Esophagus muscularis mucosa (tissue), 4 donors: ENCODE measurements at regions not wholly inside any gene's neighbourhood (a gene's known extent, or its start where the extent isn't known, plus 50 kb on each side); places are given as distances from the start of the nearest gene placed in this dataset.
"Not testable (repeated sequence)": the region's sequence is repeated elsewhere in the genome, so short reads cannot be mapped to it uniquely, and the experiment has no call there.

Experiments
- DNase-seq: peaks from one replicate; pipeline ENCODE4 v3.0.0-alpha.2; 2017; ENCODE audit errors: extremely low spot score
- H3K27ac ChIP-seq, 4 donors: fragments of 200-600 bp; sonication (generic); replicated peaks in 1 of 4; 1 replicate in 3 of 4; 2 replicates in 1 of 4; pipeline ENCODE4 v1.5.1; 2016 to 2019; ENCODE audit warnings: mild to moderate bottlenecking in 1 of 4
- H3K27me3 ChIP-seq, 4 donors: fragments of 200-600 bp; sonication (generic); one replicate each; pipeline versions ENCODE4 v1.5.1 to v1.6.0; 2016 to 2019
- H3K36me3 ChIP-seq, 4 donors: fragments of 200-600 bp; sonication (generic); one replicate each; pipeline ENCODE4 v1.5.1; 2016 to 2019
- H3K4me1 ChIP-seq, 4 donors: fragments of 200-600 bp; sonication (generic); one replicate each; pipeline ENCODE4 v1.5.1; 2016 to 2019
- H3K4me3 ChIP-seq, 4 donors: fragments of 200-600 bp; sonication (generic); 1 replicate in 2 of 4; 2 replicates in 2 of 4; pipeline ENCODE4 v1.5.1; 2016 to 2019; ENCODE audit warnings: mild to moderate bottlenecking in 4 of 4, moderate library complexity in 1 of 4
- H3K9me3 ChIP-seq, 4 donors: fragments of 200-600 bp; sonication (generic); 1 replicate in 3 of 4; 2 replicates in 1 of 4; pipeline ENCODE4 v1.5.1; 2016 to 2019
- EP300 ChIP-seq: sonication (generic); formaldehyde crosslinking; IDR thresholded peaks from one replicate; pipeline ENCODE4 v1.6.1; 2017; ENCODE audit warnings: antibody characterized with exemption
- POLR2A ChIP-seq: fragments of 450-650 bp; IDR thresholded peaks from one replicate; pipeline ENCODE4 v1.6.1; 2017; ENCODE audit warnings: antibody characterized with exemption, moderate library complexity, mild to moderate bottlenecking, low read depth
- POLR2AphosphoS5 ChIP-seq, 2 donors: sonication (generic); formaldehyde crosslinking; IDR thresholded peaks; one replicate each; pipeline ENCODE4 v1.6.1; 2017; ENCODE audit warnings: antibody characterized with exemption in 2 of 2
- WGBS: methylation state at CpG from one replicate; pipeline ENCODE4 v1.1.5; 2018; 5-methylcytosine and 5-hydroxymethylcytosine counted together
- intact Hi-C: fragments of 100-400 bp; cut with DNase I; formaldehyde crosslinking; loops from one replicate; pipeline ENCODE4 v1.15.1; 2023
- TF ChIP-seq, protein P1 (sequence below), 3 experiments: fragments of 200-600 bp in 2 of 3; fragments of 450-650 bp in 1 of 3; sonication (generic) in 2 of 3; IDR thresholded peaks; one replicate each; pipeline ENCODE4 v1.5.1; 2017 to 2019; ENCODE audit warnings: antibody characterized with exemption in 3 of 3, mild to moderate bottlenecking in 2 of 3, moderate library complexity in 1 of 3

DNA sequence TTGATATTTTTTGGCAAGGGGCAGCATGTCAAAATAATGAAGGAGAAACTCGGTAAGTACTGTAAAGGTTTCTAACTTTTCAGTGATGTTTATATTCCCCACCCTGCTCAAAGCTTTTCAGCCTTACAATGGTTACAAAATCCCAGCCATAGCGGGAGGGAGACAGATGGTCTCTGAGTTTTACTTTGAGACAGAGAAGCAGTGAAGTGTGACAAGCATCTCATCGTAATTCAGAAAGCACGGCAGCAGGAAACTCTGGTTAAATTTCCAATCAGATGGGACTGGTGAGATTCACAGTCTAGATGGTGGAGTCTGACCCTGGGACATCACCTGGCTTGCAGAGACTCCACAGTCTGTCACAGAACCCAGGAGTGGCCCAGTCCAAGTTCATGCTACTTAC is 448.0 kb upstream of the AMELY start:
- no peak overlapping the region for H3K27ac ChIP-seq
- H3K36me3 ChIP-seq = peaks cover 0 to 4% (median 0%) of the 10 kb centered on the region in 4 donors
- intact Hi-C loops = no loop called here
- no peaks in the 10 kb centered on the region for H3K4me1 ChIP-seq
- TF ChIP-seq POLR2AphosphoS5 (IDR thresholded peaks at IDR 0.05) (no peak), POLR2A (no peak), EP300 (no peak)
- TF ChIP-seq, protein P1, sequence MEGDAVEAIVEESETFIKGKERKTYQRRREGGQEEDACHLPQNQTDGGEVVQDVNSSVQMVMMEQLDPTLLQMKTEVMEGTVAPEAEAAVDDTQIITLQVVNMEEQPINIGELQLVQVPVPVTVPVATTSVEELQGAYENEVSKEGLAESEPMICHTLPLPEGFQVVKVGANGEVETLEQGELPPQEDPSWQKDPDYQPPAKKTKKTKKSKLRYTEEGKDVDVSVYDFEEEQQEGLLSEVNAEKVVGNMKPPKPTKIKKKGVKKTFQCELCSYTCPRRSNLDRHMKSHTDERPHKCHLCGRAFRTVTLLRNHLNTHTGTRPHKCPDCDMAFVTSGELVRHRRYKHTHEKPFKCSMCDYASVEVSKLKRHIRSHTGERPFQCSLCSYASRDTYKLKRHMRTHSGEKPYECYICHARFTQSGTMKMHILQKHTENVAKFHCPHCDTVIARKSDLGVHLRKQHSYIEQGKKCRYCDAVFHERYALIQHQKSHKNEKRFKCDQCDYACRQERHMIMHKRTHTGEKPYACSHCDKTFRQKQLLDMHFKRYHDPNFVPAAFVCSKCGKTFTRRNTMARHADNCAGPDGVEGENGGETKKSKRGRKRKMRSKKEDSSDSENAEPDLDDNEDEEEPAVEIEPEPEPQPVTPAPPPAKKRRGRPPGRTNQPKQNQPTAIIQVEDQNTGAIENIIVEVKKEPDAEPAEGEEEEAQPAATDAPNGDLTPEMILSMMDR (IDR thresholded peaks at IDR 0.05) = no peak
- no peak overlapping the region for H3K4me3 ChIP-seq
- no peak for DNase-seq
- no peaks in the 10 kb centered on the region for H3K27me3 ChIP-seq
- no peaks in the 10 kb centered on the region for H3K9me3 ChIP-seq
- WGBS = no CpG with 5 or more reads among the region's 4 CpGs

DNA sequence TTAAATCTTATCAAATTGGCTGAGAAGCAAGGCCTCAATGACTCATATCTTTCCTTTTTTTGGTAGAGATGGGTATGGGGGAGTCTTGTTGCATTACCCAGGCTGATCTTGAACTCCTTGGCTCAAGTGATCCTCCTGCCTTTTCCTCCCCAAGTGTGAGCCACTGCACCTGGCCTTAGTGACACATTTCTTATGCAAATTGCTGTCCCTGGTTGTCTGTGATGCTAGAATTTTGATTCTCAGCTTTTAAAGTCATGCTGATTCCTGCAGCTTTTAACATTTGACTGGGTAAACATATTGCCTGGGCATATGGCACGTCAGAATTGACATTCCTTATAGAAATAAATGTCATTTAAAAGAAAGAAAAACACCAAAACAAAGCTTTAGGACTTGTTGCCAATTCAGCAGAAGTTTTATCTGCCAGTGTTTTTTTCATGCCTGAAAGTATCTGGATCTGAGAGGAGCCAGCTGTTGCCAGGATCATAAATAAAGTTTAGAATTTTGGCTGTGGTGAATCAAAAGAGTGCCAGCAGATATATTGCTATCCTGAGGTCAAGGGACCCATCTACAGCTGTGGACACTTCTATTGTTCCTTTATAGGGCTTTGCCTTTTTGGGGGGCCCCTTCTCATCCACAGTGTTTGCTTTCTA is 446.7 kb upstream of the AMELY start:
- no CpG with 5 or more reads among the region's 1 CpG for WGBS
- no peak for DNase-seq
- Histone ChIP-seq H3K36me3 (peaks cover 0 to 4% (median 0%) of the 10 kb centered on the region in 4 donors), H3K27me3 (no peaks in the 10 kb centered on the region), H3K4me1 (no peaks in the 10 kb centered on the region), H3K4me3 (no peak overlapping the region), H3K27ac (no peak overlapping the region), H3K9me3 (no peaks in the 10 kb centered on the region)
- TF ChIP-seq EP300 (no peak), POLR2AphosphoS5 (IDR thresholded peaks at IDR 0.05) (no peak), POLR2A (no peak)
- TF ChIP-seq, protein P1 (IDR thresholded peaks at IDR 0.05) = no peak
- intact Hi-C loops = no loop called here

DNA sequence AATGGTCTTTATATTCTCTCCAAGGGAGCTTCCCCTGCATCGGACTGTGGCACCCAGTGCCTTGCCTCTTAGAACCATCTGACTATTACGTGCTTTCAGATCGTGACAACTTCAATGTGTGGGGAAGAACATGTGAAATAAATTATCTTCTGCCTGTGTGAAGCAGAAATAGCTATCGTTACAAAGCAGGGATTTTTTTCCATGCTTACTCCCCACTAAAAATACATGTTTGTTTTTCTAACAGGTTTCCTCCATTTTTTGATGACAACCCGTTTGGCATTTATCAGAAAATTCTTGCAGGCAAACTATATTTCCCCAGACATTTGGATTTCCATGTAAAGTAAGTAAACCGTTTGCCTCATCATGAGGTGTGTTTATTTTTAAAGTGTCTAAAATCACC is 444.3 kb upstream of the AMELY start:
- intact Hi-C loops, H3K9me3 ChIP-seq: not testable (repeated sequence)
- WGBS = no CpG with 5 or more reads among the region's 6 CpGs

DNA sequence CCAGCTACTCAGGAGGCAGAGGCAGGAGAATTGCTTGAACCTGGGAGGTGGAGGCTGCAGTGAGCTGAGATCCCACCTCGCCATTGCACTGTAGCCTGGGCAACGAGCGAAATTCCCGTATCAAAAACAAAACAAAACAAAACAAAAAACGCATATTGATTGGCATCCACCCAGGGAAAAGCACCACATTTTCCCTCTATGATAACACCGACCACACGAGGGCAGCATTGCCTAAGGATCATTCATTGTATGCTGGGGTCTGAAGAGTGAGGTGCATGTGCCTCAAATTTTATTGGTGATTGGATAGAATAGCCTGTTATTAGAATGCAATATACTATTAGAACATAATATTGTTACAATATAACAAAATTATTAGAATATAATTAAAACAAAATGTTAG is 433.1 kb upstream of the AMELY start:
- Histone ChIP-seq H3K36me3 (no peaks in the 10 kb centered on the region), H3K4me1 (no peaks in the 10 kb centered on the region), H3K27me3 (no peaks in the 10 kb centered on the region), H3K27ac (no peak overlapping the region), H3K4me3 (no peak overlapping the region), H3K9me3 (no peaks in the 10 kb centered on the region)
- no peak for DNase-seq
- TF ChIP-seq POLR2AphosphoS5 (IDR thresholded peaks at IDR 0.05) (no peak), POLR2A (no peak), EP300 (no peak)
- TF ChIP-seq, protein P1 (IDR thresholded peaks at IDR 0.05) = peak in 1 of 3 experiments; percentile 60
- intact Hi-C loops = no loop called here
- WGBS = no CpG with 5 or more reads among the region's 7 CpGs

More for the DNA sequence above, 444.3 kb upstream of the AMELY start:
- not testable (repeated sequence) for H3K4me3 ChIP-seq, H3K27ac ChIP-seq, H3K27me3 ChIP-seq, H3K4me1 ChIP-seq, DNase-seq, H3K36me3 ChIP-seq

DNA sequence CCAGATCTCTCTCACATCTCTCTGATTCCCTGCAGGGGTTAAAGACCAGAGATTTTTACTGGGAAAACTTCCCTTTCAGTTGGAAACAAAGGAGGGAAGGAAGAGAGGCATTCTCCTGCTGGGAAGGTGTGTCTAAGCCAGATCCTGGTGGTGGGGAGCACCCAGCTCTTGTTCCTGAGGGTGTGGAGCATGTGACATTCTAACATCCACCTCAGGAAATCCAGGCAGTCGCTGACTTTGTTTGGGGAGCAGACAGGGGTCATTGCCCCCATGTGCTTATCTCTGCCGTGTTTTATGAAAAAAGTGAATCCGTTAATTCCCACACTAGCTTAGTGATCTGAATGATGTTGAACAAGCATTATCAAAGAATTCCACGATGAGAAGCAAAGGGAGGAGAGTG is 431.7 kb upstream of the AMELY start:
- intact Hi-C loops = no loop called here
- DNase-seq = no peak
- Histone ChIP-seq H3K27me3 (no peaks in the 10 kb centered on the region), H3K9me3 (no peaks in the 10 kb centered on the region), H3K27ac (no peak overlapping the region), H3K4me1 (no peaks in the 10 kb centered on the region), H3K36me3 (no peaks in the 10 kb centered on the region), H3K4me3 (no peak overlapping the region)
- TF ChIP-seq POLR2A (no peak), POLR2AphosphoS5 (IDR thresholded peaks at IDR 0.05) (no peak), EP300 (no peak)
- TF ChIP-seq, protein P1 (IDR thresholded peaks at IDR 0.05) = no peak
- WGBS = no CpG with 5 or more reads among the region's 4 CpGs

DNA sequence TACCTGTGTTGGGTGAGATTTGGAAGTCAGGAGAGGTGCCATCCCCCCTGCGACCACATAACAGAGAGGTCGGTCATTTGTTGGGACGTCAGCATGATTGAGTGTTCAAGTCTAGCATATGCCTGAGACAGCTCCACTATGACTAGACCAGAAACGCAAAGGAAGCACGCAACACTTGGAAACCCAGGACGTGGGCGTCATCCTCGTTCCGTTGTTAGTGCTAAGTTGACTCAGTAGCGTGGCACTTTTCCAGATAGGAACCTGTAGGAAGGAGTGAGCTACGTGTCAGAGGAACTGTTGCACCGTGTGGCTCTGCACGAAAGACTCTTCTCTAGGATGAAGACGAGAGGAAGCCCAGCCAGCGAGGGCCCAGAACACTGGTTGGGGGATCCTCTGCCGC is 431.2 kb upstream of the AMELY start:
- DNase-seq, H3K36me3 ChIP-seq, intact Hi-C loops, H3K4me3 ChIP-seq, H3K27me3 ChIP-seq, H3K4me1 ChIP-seq, H3K9me3 ChIP-seq: not testable (repeated sequence)
- no CpG with 5 or more reads among the region's 16 CpGs for WGBS
- peak overlapping the region in 1 of 4 donors; percentile 22 for H3K27ac ChIP-seq
